Thyroid gland (tissue), 4 donors: ENCODE measurements at regions not wholly inside any gene's neighbourhood (a gene's known extent, or its start where the extent isn't known, plus 50 kb on each side); places are given as distances from the start of the nearest gene placed in this dataset.

Experiments used
- DNase-seq, 2 donors: peaks; one replicate each; pipeline ENCODE4 v3.0.0-alpha.2; 2019
- H3K27ac ChIP-seq, 3 donors: fragments of 200-600 bp; sonication (generic); 1 replicate in 2 of 3; 2 replicates in 1 of 3; pipeline ENCODE4 v1.5.1; 2016 to 2019; ENCODE audit warnings: mild to moderate bottlenecking in 1 of 3, moderate library complexity in 1 of 3
- H3K27me3 ChIP-seq: fragments of 200-600 bp; sonication (generic); one replicate; pipeline ENCODE4 v1.5.1; 2019
- H3K36me3 ChIP-seq, 2 donors: fragments of 200-600 bp; sonication (generic); one replicate each; pipeline ENCODE4 v1.5.1; 2016 to 2019
- H3K4me1 ChIP-seq, 2 donors: fragments of 200-600 bp; sonication (generic); one replicate each; pipeline ENCODE4 v1.5.1; 2017 to 2019
- H3K4me3 ChIP-seq, 3 donors: fragments of 200-600 bp; sonication (generic); replicated peaks in 1 of 3; 1 replicate in 2 of 3; 2 replicates in 1 of 3; pipeline ENCODE4 v1.5.1; 2016; ENCODE audit warnings: mild to moderate bottlenecking in 1 of 3
- H3K9me3 ChIP-seq: fragments of 200-600 bp; sonication (generic); one replicate; pipeline ENCODE4 v1.5.1; 2017
- POLR2A ChIP-seq, 2 donors: fragments of 450-650 bp; IDR thresholded peaks; one replicate each; pipeline ENCODE4 v1.6.1; 2017; ENCODE audit warnings: antibody characterized with exemption in 2 of 2, mild to moderate bottlenecking in 2 of 2, moderate library complexity in 1 of 2
- WGBS, 2 donors: methylation state at CpG; one replicate each; pipeline ENCODE4 v1.1.5; 2017; 5-methylcytosine and 5-hydroxymethylcytosine counted together
- intact Hi-C: fragments of 100-400 bp; cut with DNase I; formaldehyde crosslinking; loops from one replicate; pipeline ENCODE4 v1.15.1; 2023
- TF ChIP-seq, protein P1 (sequence below), 6 experiments: fragments of 200-600 bp in 3 of 6; fragments of 450-650 bp in 3 of 6; sonication (generic) in 3 of 6; IDR thresholded peaks; one replicate each; pipeline ENCODE4 v1.5.1; 2016 to 2019; ENCODE audit warnings: antibody characterized with exemption in 6 of 6, mild to moderate bottlenecking in 2 of 6, inconsistent platforms in 1 of 6, moderate library complexity in 1 of 6

- TF ChIP-seq POLR2A (IDR thresholded peaks at IDR 0.05) = no peak
- TF ChIP-seq, protein P1, sequence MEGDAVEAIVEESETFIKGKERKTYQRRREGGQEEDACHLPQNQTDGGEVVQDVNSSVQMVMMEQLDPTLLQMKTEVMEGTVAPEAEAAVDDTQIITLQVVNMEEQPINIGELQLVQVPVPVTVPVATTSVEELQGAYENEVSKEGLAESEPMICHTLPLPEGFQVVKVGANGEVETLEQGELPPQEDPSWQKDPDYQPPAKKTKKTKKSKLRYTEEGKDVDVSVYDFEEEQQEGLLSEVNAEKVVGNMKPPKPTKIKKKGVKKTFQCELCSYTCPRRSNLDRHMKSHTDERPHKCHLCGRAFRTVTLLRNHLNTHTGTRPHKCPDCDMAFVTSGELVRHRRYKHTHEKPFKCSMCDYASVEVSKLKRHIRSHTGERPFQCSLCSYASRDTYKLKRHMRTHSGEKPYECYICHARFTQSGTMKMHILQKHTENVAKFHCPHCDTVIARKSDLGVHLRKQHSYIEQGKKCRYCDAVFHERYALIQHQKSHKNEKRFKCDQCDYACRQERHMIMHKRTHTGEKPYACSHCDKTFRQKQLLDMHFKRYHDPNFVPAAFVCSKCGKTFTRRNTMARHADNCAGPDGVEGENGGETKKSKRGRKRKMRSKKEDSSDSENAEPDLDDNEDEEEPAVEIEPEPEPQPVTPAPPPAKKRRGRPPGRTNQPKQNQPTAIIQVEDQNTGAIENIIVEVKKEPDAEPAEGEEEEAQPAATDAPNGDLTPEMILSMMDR (IDR thresholded peaks at IDR 0.05) = peak in 2 of 6 experiments; percentile 15 to 31
- no peak overlapping the region for H3K4me3 ChIP-seq
- H3K4me1 ChIP-seq = peaks cover 7 to 12% of the 10 kb centered on the region in 2 donors
- 59 to 69% methylated on average over 9 of the region's 9 CpGs for WGBS, 2 donors
- no peaks in the 10 kb centered on the region for H3K27me3 ChIP-seq
- DNase-seq = peak in 1 of 2 donors; percentile 26
- H3K9me3 ChIP-seq = no peaks in the 10 kb centered on the region
- intact Hi-C loops = no loop called here
- no peaks in the 10 kb centered on the region for H3K36me3 ChIP-seq
- peak overlapping the region in 2 of 3 donors; percentile 63 to 66 for H3K27ac ChIP-seq
These were observed 85.8 kb downstream of the ATP23 start for GRCh38 chr12:58026897-58027891.

- no peaks in the 10 kb centered on the region for H3K9me3 ChIP-seq
- peak in 1 of 2 donors; percentile 13 for DNase-seq
- 51 to 53% methylated on average over 3 of the region's 3 CpGs for WGBS, 2 donors
- no peak overlapping the region for H3K27ac ChIP-seq
- no peaks in the 10 kb centered on the region for H3K27me3 ChIP-seq
- no peaks in the 10 kb centered on the region for H3K36me3 ChIP-seq
- intact Hi-C loops = no loop called here
- H3K4me3 ChIP-seq = no peak overlapping the region
- peaks cover 7 to 12% of the 10 kb centered on the region in 2 donors for H3K4me1 ChIP-seq
- TF ChIP-seq, protein P1 (IDR thresholded peaks at IDR 0.05) = no peak
- TF ChIP-seq POLR2A (IDR thresholded peaks at IDR 0.05) = no peak
These were observed 86.9 kb downstream of the ATP23 start for GRCh38 chr12:58028294-58028693.

DNA sequence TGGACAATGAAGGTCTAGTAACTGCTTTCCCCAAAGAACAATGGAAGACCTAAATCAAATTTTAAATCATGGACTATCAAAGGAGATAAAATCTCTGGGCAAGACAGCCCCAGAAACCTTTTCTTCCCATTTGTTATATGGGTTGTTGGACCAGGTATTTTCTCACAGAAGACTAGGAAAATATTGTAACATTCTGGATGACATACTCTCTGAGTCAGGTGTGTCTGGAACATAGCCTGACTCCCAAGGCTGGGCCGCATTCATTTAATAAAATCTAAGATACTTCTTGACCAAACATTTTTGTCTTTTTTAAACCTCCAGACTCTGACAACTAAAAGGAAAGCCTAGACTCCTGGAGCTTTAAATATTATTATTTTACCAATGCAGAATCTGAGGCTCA is 87.9 kb downstream of the ATP23 start:
- no peak for DNase-seq
- Histone ChIP-seq H3K4me1 (peaks cover 7 to 12% of the 10 kb centered on the region in 2 donors), H3K4me3 (no peak overlapping the region), H3K27ac (no peak overlapping the region), H3K9me3 (no peaks in the 10 kb centered on the region), H3K36me3 (no peaks in the 10 kb centered on the region), H3K27me3 (no peaks in the 10 kb centered on the region)
- no peak for TF ChIP-seq POLR2A (IDR thresholded peaks at IDR 0.05)
- TF ChIP-seq, protein P1 (IDR thresholded peaks at IDR 0.05) = no peak
- intact Hi-C loops = no loop called here
- WGBS, 2 donors = 100% methylated on average over 1 of the region's 1 CpG

- Histone ChIP-seq H3K4me1 (peaks cover 7 to 12% of the 10 kb centered on the region in 2 donors), H3K4me3 (no peak overlapping the region), H3K27ac (no peak overlapping the region), H3K9me3 (no peaks in the 10 kb centered on the region), H3K36me3 (no peaks in the 10 kb centered on the region), H3K27me3 (no peaks in the 10 kb centered on the region)
- no peak for DNase-seq
- TF ChIP-seq, protein P1 (IDR thresholded peaks at IDR 0.05) = no peak
- no peak for TF ChIP-seq POLR2A (IDR thresholded peaks at IDR 0.05)
- 72 to 92% methylated on average over 4 of the region's 4 CpGs for WGBS, 2 donors
- intact Hi-C loops = no loop called here
These were observed 89.4 kb downstream of the ATP23 start for GRCh38 chr12:58030566-58031279.
